ENCODE measurements at regions not wholly inside any gene's neighbourhood (a gene's known extent, or its start where the extent isn't known, plus 50 kb on each side); places are given as distances from the start of the nearest gene placed in this dataset.

DNA sequence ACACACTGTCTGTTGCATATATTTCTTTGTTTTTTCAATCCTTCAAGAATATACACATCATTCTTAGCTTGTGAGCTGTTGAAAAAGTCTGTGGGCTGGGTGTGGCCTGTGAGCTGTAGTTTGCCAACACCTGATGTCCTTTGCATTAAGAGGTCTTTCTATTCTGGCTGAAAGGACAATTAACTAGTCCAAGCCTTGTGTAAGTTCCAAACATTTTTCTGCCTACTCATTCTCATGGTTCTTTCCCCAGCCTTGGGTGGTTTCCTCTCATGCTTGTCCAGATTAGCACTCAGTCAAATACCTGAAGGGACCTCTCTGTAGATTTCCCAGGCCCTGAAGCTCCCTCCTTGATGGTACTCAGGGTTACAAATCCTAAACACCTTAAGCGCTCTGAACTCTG lies 57.8 kb upstream of the NABP1 start:
- H3K4me1 ChIP-seq (ENCODE audit: control insufficient read depth, extremely low read depth, insufficient read depth, low read length) = peaks cover 2% of the 10 kb centered on the region
- H3K79me2 ChIP-seq (ENCODE audit: control insufficient read depth, insufficient read depth, low read length) = no peaks in the 10 kb centered on the region
- no peaks in the 10 kb centered on the region for H4K20me1 ChIP-seq (replicated peaks; ENCODE audit: control insufficient read depth, extremely low read depth, insufficient read depth, low read length)
- no peak overlapping the region for H3K4me2 ChIP-seq (ENCODE audit: insufficient read depth, low read length)
- no peaks in the 10 kb centered on the region for H3K36me3 ChIP-seq (ENCODE audit: control insufficient read depth in 2 of 2, extremely low read depth in 1 of 2, insufficient read depth in 2 of 2, low read length in 2 of 2)
- H3K9me3 ChIP-seq (replicated peaks; ENCODE audit: control insufficient read depth, insufficient read depth, low read length) = no peaks in the 10 kb centered on the region
- no peaks in the 10 kb centered on the region for H3K27me3 ChIP-seq (ENCODE audit: control insufficient read depth in 2 of 2, insufficient read depth in 2 of 2, low read length in 2 of 2)
- H2AFZ ChIP-seq (ENCODE audit: low read depth, low read length) = no peak overlapping the region
- no peak overlapping the region for H3K27ac ChIP-seq (ENCODE audit: insufficient read depth, low read depth, low read length)
- no peak overlapping the region for H3K4me3 ChIP-seq (replicated peaks in 1 of 3; ENCODE audit: insufficient read depth in 1 of 3, low read depth in 1 of 3, low read length in 3 of 3)
- FAIRE-seq (no peak), DNase-seq (ENCODE audit: low read depth, low spot score) (no peak)
- no peaks in the 10 kb centered on the region for H3K9me1 ChIP-seq (replicated peaks; ENCODE audit: control insufficient read depth, extremely low read depth, insufficient read depth, low read length)
- ChIA-PET CTCF (interaction anchor here (1.0 to 1.5 kb wide), 2 partner anchors 17 to 58 kb away, joined by 3 read pairs; partner anchors contain the start of gene NABP1), POLR2A (interaction anchor here (2.3 kb wide), 1 partner anchor 58 kb away, joined by 7 read pairs; the partner anchor contains the start of gene NABP1)
- dilution Hi-C loops (cut with MboI; ENCODE audit: extremely low pct_ligation_motif_present, low sequenced_read_pairs) = no loop called here
- H3K9ac ChIP-seq (replicated peaks; ENCODE audit: extremely low read depth, insufficient read depth, low read length) = no peak overlapping the region
- BruUV-seq (replicated peaks) = no TSS peak
- TF ChIP-seq GATA2 (IDR thresholded peaks at IDR 0.05; ENCODE audit: insufficient read depth, insufficient read length, low read depth, low read length) = no peak
- TF ChIP-seq FOS (IDR thresholded peaks at IDR 0.05; ENCODE audit: borderline replicate concordance, insufficient read depth, low read length) = no peak
- TF ChIP-seq EZH2 (IDR thresholded peaks at IDR 0.05; ENCODE audit: borderline replicate concordance, low read depth, low read length, severe bottlenecking) = no peak
- TF ChIP-seq, protein P1, sequence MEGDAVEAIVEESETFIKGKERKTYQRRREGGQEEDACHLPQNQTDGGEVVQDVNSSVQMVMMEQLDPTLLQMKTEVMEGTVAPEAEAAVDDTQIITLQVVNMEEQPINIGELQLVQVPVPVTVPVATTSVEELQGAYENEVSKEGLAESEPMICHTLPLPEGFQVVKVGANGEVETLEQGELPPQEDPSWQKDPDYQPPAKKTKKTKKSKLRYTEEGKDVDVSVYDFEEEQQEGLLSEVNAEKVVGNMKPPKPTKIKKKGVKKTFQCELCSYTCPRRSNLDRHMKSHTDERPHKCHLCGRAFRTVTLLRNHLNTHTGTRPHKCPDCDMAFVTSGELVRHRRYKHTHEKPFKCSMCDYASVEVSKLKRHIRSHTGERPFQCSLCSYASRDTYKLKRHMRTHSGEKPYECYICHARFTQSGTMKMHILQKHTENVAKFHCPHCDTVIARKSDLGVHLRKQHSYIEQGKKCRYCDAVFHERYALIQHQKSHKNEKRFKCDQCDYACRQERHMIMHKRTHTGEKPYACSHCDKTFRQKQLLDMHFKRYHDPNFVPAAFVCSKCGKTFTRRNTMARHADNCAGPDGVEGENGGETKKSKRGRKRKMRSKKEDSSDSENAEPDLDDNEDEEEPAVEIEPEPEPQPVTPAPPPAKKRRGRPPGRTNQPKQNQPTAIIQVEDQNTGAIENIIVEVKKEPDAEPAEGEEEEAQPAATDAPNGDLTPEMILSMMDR (IDR thresholded peaks at IDR 0.05; ENCODE audit: extremely low read depth in 1 of 2, insufficient read depth in 1 of 2, low read depth in 1 of 2, low read length in 2 of 2) = no peak
- no peak for TF ChIP-seq POLR2AphosphoS5 (IDR thresholded peaks at IDR 0.05; ENCODE audit: insufficient read depth, low read depth, low read length)
- TF ChIP-seq JUN (IDR thresholded peaks at IDR 0.05; ENCODE audit: borderline replicate concordance, insufficient read depth, insufficient read length, low read depth) = no peak
- TF ChIP-seq MYC (IDR thresholded peaks at IDR 0.05; ENCODE audit: low read depth, low read length) = no peak
- no peak for TF ChIP-seq POLR2A (IDR thresholded peaks at IDR 0.05; ENCODE audit: low read depth, low read length)
- intact Hi-C loops (cut with micrococcal nuclease) = no loop called here

All from endothelial cell of umbilical vein (primary cell).